Suprapubic skin (tissue), 4 donors: ENCODE measurements at regions not wholly inside any gene's neighbourhood (a gene's known extent, or its start where the extent isn't known, plus 50 kb on each side); places are given as distances from the start of the nearest gene placed in this dataset.
"Not testable (repeated sequence)": the region's sequence is repeated elsewhere in the genome, so short reads cannot be mapped to it uniquely, and the experiment has no call there.

Source experiments
- DNase-seq, 2 donors: peaks; one replicate each; pipeline ENCODE4 v3.0.0-alpha.2; 2019; ENCODE audit warnings: low spot score in 2 of 2
- H3K27ac ChIP-seq: fragments of 200-600 bp; sonication (generic); one replicate; pipeline ENCODE4 v1.5.1; 2019
- H3K27me3 ChIP-seq: fragments of 200-600 bp; sonication (generic); one replicate; pipeline ENCODE4 v1.5.1; 2019
- H3K36me3 ChIP-seq: fragments of 200-600 bp; sonication (generic); one replicate; pipeline ENCODE4 v1.5.1; 2019
- H3K4me1 ChIP-seq: fragments of 200-600 bp; sonication (generic); one replicate; pipeline ENCODE4 v1.5.1; 2019
- H3K4me3 ChIP-seq: fragments of 200-600 bp; sonication (generic); one replicate; pipeline ENCODE4 v1.5.1; 2019; ENCODE audit warnings: mild to moderate bottlenecking
- H3K9me3 ChIP-seq: fragments of 200-600 bp; sonication (generic); one replicate; pipeline ENCODE4 v1.5.1; 2019
- EP300 ChIP-seq: sonication (generic); formaldehyde crosslinking; IDR thresholded peaks from one replicate; pipeline ENCODE4 v1.6.1; 2017; ENCODE audit warnings: antibody characterized with exemption
- POLR2A ChIP-seq, 2 donors: fragments of 450-650 bp; IDR thresholded peaks; one replicate each; pipeline ENCODE4 v1.6.1; 2017; ENCODE audit warnings: antibody characterized with exemption in 2 of 2, mild to moderate bottlenecking in 2 of 2, moderate library complexity in 2 of 2
- POLR2AphosphoS5 ChIP-seq, 3 donors: sonication (generic); formaldehyde crosslinking; IDR thresholded peaks; one replicate each; pipeline ENCODE4 v1.6.1; 2017; ENCODE audit warnings: antibody characterized with exemption in 3 of 3
- WGBS: methylation state at CpG from one replicate; pipeline ENCODE4 v1.1.5; 2018; 5-methylcytosine and 5-hydroxymethylcytosine counted together
- TF ChIP-seq, protein P1 (sequence below), 2 donors: fragments of 200-600 bp in 1 of 2; fragments of 450-650 bp in 1 of 2; sonication (generic) in 1 of 2; IDR thresholded peaks; one replicate each; pipeline ENCODE4 v1.5.1; 2016 to 2019; ENCODE audit warnings: antibody characterized with exemption in 2 of 2, mild to moderate bottlenecking in 1 of 2, moderate library complexity in 1 of 2

DNA sequence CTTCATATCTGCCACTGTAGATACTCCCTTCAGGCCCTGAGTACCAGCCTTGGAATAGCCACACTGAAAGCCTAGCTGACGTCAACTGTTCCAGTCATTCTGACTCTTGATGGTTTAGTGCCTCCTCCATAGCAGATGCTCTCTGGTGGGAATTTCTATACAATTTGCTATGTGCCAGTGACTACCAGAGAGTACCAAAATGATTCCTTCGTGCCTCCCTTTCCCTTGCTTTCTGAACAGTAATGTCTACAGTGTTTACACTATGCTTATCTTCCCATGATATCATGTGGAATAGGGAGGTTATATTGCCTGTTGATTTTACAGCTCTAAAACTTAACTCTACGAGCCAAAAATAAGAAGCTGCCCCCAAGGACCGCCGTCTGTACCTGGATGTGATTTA, 109.7 kb upstream of the GMNC start:
- 62% methylated on average over 5 of the region's 5 CpGs for whole genome bisulfite sequencing

DNA sequence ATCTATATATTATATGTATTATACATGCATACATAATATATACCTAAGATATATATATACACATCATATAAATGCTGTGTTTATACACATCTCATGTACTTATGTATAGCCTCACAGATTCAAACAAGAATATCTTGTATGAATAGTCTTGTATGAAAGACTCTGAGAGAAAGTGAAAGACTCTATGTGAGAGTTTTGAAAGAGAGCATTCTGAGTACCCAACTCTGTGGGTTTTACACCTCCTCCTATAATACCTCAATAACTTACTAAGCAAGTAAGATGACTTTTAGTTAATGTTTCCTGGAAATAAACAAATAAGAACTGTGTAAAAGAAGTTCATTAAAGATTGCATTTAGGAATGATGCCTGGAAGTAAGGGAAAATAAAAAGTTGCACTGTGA, 108.1 kb upstream of the GMNC start:
- no peak overlapping the region for H3K4me3 ChIP-seq
- H3K9me3 ChIP-seq: no peaks in the 10 kb centered on the region
- no peak for TF ChIP-seq EP300
- TF ChIP-seq, protein P1, sequence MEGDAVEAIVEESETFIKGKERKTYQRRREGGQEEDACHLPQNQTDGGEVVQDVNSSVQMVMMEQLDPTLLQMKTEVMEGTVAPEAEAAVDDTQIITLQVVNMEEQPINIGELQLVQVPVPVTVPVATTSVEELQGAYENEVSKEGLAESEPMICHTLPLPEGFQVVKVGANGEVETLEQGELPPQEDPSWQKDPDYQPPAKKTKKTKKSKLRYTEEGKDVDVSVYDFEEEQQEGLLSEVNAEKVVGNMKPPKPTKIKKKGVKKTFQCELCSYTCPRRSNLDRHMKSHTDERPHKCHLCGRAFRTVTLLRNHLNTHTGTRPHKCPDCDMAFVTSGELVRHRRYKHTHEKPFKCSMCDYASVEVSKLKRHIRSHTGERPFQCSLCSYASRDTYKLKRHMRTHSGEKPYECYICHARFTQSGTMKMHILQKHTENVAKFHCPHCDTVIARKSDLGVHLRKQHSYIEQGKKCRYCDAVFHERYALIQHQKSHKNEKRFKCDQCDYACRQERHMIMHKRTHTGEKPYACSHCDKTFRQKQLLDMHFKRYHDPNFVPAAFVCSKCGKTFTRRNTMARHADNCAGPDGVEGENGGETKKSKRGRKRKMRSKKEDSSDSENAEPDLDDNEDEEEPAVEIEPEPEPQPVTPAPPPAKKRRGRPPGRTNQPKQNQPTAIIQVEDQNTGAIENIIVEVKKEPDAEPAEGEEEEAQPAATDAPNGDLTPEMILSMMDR (IDR thresholded peaks at IDR 0.05): no peak
- H3K27me3 ChIP-seq: no peaks in the 10 kb centered on the region
- no peaks in the 10 kb centered on the region for H3K36me3 ChIP-seq
- no peak overlapping the region for H3K27ac ChIP-seq
- no peak for DNase-seq
- H3K4me1 ChIP-seq: no peaks in the 10 kb centered on the region

More for the DNA sequence above, 109.7 kb upstream of the GMNC start:
- no peaks in the 10 kb centered on the region for H3K27me3 ChIP-seq
- no peaks in the 10 kb centered on the region for H3K9me3 ChIP-seq
- TF ChIP-seq, protein P1 (IDR thresholded peaks at IDR 0.05): no peak
- TF ChIP-seq EP300: no peak
- TF ChIP-seq POLR2AphosphoS5 (IDR thresholded peaks at IDR 0.05): no peak
- TF ChIP-seq POLR2A (IDR thresholded peaks at IDR 0.05): no peak
- H3K36me3 ChIP-seq: no peaks in the 10 kb centered on the region
- no peak overlapping the region for H3K27ac ChIP-seq
- H3K4me1 ChIP-seq: no peaks in the 10 kb centered on the region
- no peak for DNase-seq
- H3K4me3 ChIP-seq: no peak overlapping the region

DNA sequence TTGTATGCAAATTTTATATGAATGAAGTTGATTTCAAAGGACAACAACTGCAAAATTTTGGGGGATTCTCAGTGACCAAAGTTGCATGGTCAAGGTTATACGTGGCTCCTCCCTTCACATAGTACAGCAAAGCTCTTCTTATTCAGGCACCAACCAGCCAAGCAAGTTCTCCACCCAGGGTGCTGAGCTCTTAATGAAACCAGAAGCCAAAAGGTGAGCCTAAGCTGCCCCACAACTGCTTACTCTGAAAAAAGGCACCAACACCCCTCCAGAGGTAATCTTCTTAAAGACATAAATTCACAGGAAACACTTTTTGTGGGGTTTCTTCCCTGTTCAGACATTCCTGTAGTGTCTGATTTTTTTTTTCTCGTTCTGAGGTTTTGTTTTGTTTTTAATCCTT, 106.1 kb upstream of the GMNC start:
- Histone ChIP-seq H3K27ac (no peak overlapping the region), H3K36me3 (no peaks in the 10 kb centered on the region), H3K27me3 (no peaks in the 10 kb centered on the region), H3K4me1 (no peaks in the 10 kb centered on the region), H3K4me3 (no peak overlapping the region), H3K9me3 (no peaks in the 10 kb centered on the region)
- no peak for DNase-seq
- 33% methylated on average over 2 of the region's 2 CpGs for WGBS
- no peak for TF ChIP-seq POLR2A (IDR thresholded peaks at IDR 0.05)
- TF ChIP-seq, protein P1 (IDR thresholded peaks at IDR 0.05): no peak
- TF ChIP-seq POLR2AphosphoS5 (IDR thresholded peaks at IDR 0.05): no peak
- TF ChIP-seq EP300: no peak

DNA sequence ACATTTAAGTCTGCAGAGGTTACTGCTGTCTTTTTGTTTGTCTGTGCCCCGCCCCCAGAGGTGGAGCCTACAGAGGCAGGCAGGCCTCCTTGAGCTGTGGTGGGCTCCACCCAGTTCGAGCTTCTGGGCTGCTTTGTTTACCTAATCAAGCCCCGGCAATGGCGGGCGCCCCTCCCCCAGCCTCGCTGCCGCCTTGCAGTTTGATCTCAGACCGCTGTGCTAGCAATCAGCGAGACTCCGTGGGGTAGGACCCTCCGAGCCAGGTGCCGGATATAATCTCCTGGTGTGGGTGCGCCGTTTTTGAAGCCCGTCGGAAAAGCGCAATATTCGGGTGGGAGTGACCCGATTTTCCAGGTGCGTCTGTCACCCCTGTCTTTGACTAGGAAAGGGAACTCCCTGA, 102.4 kb upstream of the GMNC start:
- H3K4me3 ChIP-seq: peak overlapping the region; percentile 31
- not testable (repeated sequence) for H3K36me3 ChIP-seq, DNase-seq, H3K27me3 ChIP-seq, H3K9me3 ChIP-seq, H3K4me1 ChIP-seq, H3K27ac ChIP-seq
- 74% methylated on average over 18 of the region's 20 CpGs for WGBS

DNA sequence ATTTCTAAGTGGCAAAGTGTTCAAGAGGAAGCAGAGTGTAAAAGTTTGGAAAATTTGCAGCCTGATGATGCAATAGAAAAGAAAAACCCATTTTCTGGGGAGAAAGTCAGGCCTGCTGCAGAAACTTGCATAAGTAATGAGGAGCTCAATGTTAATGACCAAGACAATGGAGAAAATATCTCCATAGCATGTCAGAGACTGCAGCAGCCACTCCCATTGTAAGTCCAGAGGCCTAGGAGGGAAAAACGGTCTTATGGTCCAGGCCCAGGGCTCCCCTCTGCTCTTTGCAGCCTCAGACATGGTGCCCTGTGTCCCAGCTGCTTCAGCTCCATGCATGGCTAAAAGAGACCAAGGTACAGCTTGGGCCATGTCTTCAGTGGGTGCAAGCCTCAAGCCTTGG, 96.6 kb upstream of the GMNC start:
- H3K36me3 ChIP-seq: no peaks in the 10 kb centered on the region
- no peaks in the 10 kb centered on the region for H3K4me1 ChIP-seq
- no peaks in the 10 kb centered on the region for H3K27me3 ChIP-seq
- 60% methylated on average over 1 of the region's 1 CpG for WGBS
- TF ChIP-seq EP300 (no peak), POLR2AphosphoS5 (IDR thresholded peaks at IDR 0.05) (no peak), POLR2A (IDR thresholded peaks at IDR 0.05) (no peak)
- TF ChIP-seq, protein P1 (IDR thresholded peaks at IDR 0.05): no peak
- H3K9me3 ChIP-seq: no peaks in the 10 kb centered on the region
- no peak overlapping the region for H3K4me3 ChIP-seq
- no peak for DNase-seq
- H3K27ac ChIP-seq: no peak overlapping the region

DNA sequence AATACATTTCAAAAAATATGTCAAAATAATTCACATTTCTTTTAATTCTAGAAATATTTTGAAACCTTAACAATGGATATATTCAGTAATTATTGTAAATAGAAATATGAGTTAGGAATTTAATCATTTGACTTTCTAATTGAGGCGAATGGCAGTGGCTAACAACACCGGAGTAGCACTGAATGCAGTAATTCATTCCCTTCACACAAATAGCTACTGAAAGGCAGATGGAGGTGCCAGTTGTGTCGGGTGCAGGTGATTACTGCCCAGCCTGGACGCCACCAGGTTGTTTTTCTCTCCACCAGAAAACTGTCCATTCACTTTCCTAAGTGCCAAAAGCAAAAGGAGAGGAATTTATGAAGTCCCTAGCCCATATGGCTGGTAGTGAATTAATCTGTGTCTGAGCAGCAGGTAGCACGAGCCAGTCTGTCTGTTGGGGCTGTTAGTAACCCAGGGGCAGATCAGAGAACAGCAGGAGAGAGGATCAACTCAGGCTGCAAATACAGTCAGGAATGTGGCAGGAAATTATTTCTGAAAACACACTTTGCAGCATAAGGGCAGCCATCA, 79.3 kb upstream of the GMNC start:
- Histone ChIP-seq H3K27ac (no peak overlapping the region), H3K36me3 (no peaks in the 10 kb centered on the region), H3K27me3 (no peaks in the 10 kb centered on the region), H3K9me3 (no peaks in the 10 kb centered on the region), H3K4me3 (no peak overlapping the region), H3K4me1 (no peaks in the 10 kb centered on the region)
- WGBS: 44% methylated on average over 5 of the region's 5 CpGs
- no peak for DNase-seq
- TF ChIP-seq POLR2A (IDR thresholded peaks at IDR 0.05) (no peak), POLR2AphosphoS5 (IDR thresholded peaks at IDR 0.05) (no peak), EP300 (no peak)
- TF ChIP-seq, protein P1 (IDR thresholded peaks at IDR 0.05): no peak

DNA sequence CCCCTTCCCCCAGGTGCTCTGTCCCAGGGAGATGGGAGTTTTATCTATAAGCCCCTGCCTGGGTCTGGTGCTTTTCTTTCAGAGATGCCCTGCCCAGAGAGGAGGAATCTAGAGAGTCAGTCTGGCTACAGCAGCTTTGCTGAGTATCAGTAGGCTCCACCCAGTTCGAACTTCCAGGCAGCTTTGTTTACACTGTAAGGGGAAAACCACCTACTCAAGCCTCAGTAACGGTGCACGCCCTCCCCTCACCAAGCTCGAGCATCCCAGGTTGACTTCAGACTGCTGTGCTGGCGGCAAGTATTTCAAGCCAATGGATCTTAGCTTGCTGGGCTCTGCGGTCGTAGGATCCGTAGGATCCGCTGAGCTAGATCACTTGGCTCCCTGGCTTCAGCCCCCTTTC, 72.1 kb upstream of the GMNC start:
- not testable (repeated sequence) for H3K4me3 ChIP-seq, H3K36me3 ChIP-seq, H3K4me1 ChIP-seq, H3K27ac ChIP-seq, DNase-seq, H3K27me3 ChIP-seq, H3K9me3 ChIP-seq
- WGBS: 63% methylated on average over 9 of the region's 9 CpGs
